H1 (cell line): ENCODE measurements at regions not wholly inside any gene's neighbourhood (a gene's known extent, or its start where the extent isn't known, plus 50 kb on each side); places are given as distances from the start of the nearest gene placed in this dataset.
A peak's percentile ranks its signal among the peaks of the same experiment; 100 is the strongest.

ENCODE experiments used
- CTCF ChIA-PET: fragments of 300-600 bp; sonication (Branson Sonifier 250); formaldehyde crosslinking; loops from one replicate; lab custom pipeline; 2021; ENCODE audit not compliant: partially characterized antibody; lab: Charles Lee
- POLR2A ChIA-PET: fragments of 300-600 bp; sonication (Branson Sonifier 250); formaldehyde crosslinking; loops from one replicate; lab custom pipeline; 2021; ENCODE audit warnings: inconsistent platforms; ENCODE audit not compliant: partially characterized antibody; lab: Charles Lee
- DNase-seq, 2 experiments: peaks; one replicate each; pipeline versions ENCODE4 v3.0.0 to v3.0.0-alpha.2; 2010 to 2022; ENCODE audit warnings: low spot score in 2 of 2, low read depth in 1 of 2, mixed read lengths in 1 of 2
- FAIRE-seq: peaks from 2 replicates; lab custom pipeline; 2011; peaks lifted over from hg19 to GRCh38; lab: Jason Lieb, UNC
- H2AFZ ChIP-seq: 2 replicates; pipeline ENCODE4 v1.8.1; 2012; ENCODE audit warnings: low read length, inconsistent platforms
- H2AK5ac ChIP-seq: 2 replicates; pipeline ENCODE4 v1.6.1; 2013; ENCODE audit warnings: low read depth, low read length
- H2BK120ac ChIP-seq: replicated peaks from 2 replicates; pipeline ENCODE3; 2013; ENCODE audit warnings: low read depth, low read length, inconsistent platforms
- H2BK12ac ChIP-seq: 2 replicates; pipeline ENCODE4 v1.6.1; 2013; ENCODE audit warnings: low read depth, low read length
- H2BK15ac ChIP-seq: 2 replicates; pipeline ENCODE4 v1.6.1; 2013; ENCODE audit warnings: low read length
- H2BK20ac ChIP-seq: 2 replicates; pipeline ENCODE4 v1.6.1; 2013; ENCODE audit warnings: low read length
- H2BK5ac ChIP-seq: 2 replicates; pipeline ENCODE4 v1.6.1; 2013; ENCODE audit warnings: low read depth, low read length
- H3K14ac ChIP-seq: 2 replicates; pipeline ENCODE4 v1.6.1; 2013; ENCODE audit warnings: inconsistent platforms; ENCODE audit not compliant: insufficient read length
- H3K18ac ChIP-seq: 2 replicates; pipeline ENCODE4 v1.6.1; 2013; ENCODE audit warnings: low read length; ENCODE audit errors: extremely low read depth
- H3K23ac ChIP-seq: 2 replicates; pipeline ENCODE4 v1.6.1; 2013; ENCODE audit warnings: inconsistent platforms; ENCODE audit not compliant: insufficient read length
- H3K23me2 ChIP-seq: 2 replicates; pipeline ENCODE4 v1.6.1; 2013; ENCODE audit warnings: low read depth, low read length
- H3K27ac ChIP-seq: 2 replicates; pipeline ENCODE4 v1.6.1; 2011; ENCODE audit warnings: low read depth, low read length, inconsistent platforms
- H3K27me3 ChIP-seq, 4 experiments: replicated peaks in 1 of 4; 1 replicate in 1 of 4; 2 replicates in 3 of 4; pipeline versions ENCODE4 v1.6.1 to v1.8.1; 2011 to 2013; ENCODE audit warnings: low read length in 3 of 4, mild to moderate bottlenecking in 3 of 4, inconsistent platforms in 2 of 4, mixed read lengths in 2 of 4, moderate library complexity in 1 of 4; ENCODE audit not compliant: control insufficient read depth in 3 of 4, insufficient read depth in 3 of 4; ENCODE audit errors: extremely low read depth in 1 of 4
- H3K36me3 ChIP-seq, 4 experiments: 2 replicates each; pipeline versions ENCODE4 v1.6.1 to v1.8.1; 2011 to 2013; ENCODE audit warnings: mild to moderate bottlenecking in 4 of 4, low read length in 3 of 4, moderate library complexity in 2 of 4, control low read depth in 1 of 4, inconsistent platforms in 1 of 4; ENCODE audit not compliant: insufficient read depth in 4 of 4, control insufficient read depth in 2 of 4
- H3K4ac ChIP-seq: replicated peaks from 2 replicates; pipeline ENCODE3; 2013; ENCODE audit warnings: low read length, low read depth, mixed read lengths, inconsistent platforms; ENCODE audit not compliant: insufficient read length
- H3K4me1 ChIP-seq, 4 experiments: replicated peaks in 1 of 4; 1 replicate in 1 of 4; 2 replicates in 3 of 4; pipeline versions ENCODE4 v1.6.1 to v1.8.1; 2011 to 2013; ENCODE audit warnings: low read length in 3 of 4, inconsistent platforms in 2 of 4, mixed read lengths in 1 of 4; ENCODE audit not compliant: insufficient read depth in 4 of 4, control insufficient read depth in 3 of 4
- H3K4me2 ChIP-seq, 2 experiments: 2 replicates each; pipeline versions ENCODE4 v1.6.1 to v1.8.1; 2011 to 2013; ENCODE audit warnings: low read depth in 2 of 2, low read length in 2 of 2, control low read depth in 1 of 2, inconsistent platforms in 1 of 2, mild to moderate bottlenecking in 1 of 2; ENCODE audit not compliant: insufficient read depth in 1 of 2
- H3K4me3 ChIP-seq, 4 experiments: fragments of 200-600, 300-600 bp in 1 of 4; sonication (generic), shearing (Covaris generic), sonication (Bioruptor Twin) in 1 of 4; 2 replicates each; pipeline versions ENCODE4 v1.5.1 to v1.8.1; 2011 to 2016; ENCODE audit warnings: low read length in 4 of 4, low read depth in 3 of 4, control low read depth in 2 of 4, inconsistent platforms in 2 of 4, mild to moderate bottlenecking in 2 of 4, mixed read lengths in 1 of 4, moderate library complexity in 1 of 4; ENCODE audit not compliant: insufficient read depth in 2 of 4; ENCODE audit errors: extremely low read depth in 1 of 4
- H3K56ac ChIP-seq: replicated peaks from 2 replicates; pipeline ENCODE3; 2013; ENCODE audit warnings: low read depth, mild to moderate bottlenecking, mixed read lengths, low read length, inconsistent platforms; ENCODE audit not compliant: insufficient read length
- H3K79me1 ChIP-seq: 2 replicates; pipeline ENCODE4 v1.6.1; 2013; ENCODE audit warnings: low read depth, low read length, control low read depth
- H3K79me2 ChIP-seq, 2 experiments: 2 replicates each; pipeline versions ENCODE4 v1.6.1 to v1.8.1; 2012 to 2013; ENCODE audit warnings: low read length in 2 of 2, mild to moderate bottlenecking in 2 of 2, inconsistent platforms in 1 of 2; ENCODE audit not compliant: insufficient read depth in 2 of 2, control insufficient read depth in 1 of 2
- H3K9ac ChIP-seq, 4 experiments: replicated peaks in 1 of 4; 1 replicate in 1 of 4; 2 replicates in 3 of 4; pipeline versions ENCODE4 v1.6.1 to v1.8.1; 2011 to 2013; ENCODE audit warnings: low read depth in 3 of 4, low read length in 3 of 4, control low read depth in 2 of 4, mild to moderate bottlenecking in 2 of 4, moderate library complexity in 2 of 4, inconsistent platforms in 1 of 4; ENCODE audit errors: extremely low read depth in 1 of 4
- H3K9me3 ChIP-seq, 2 experiments: 2 replicates each; pipeline versions ENCODE4 v1.6.1 to v1.8.1; 2012 to 2013; ENCODE audit warnings: mild to moderate bottlenecking in 2 of 2, moderate library complexity in 2 of 2, control low read depth in 1 of 2, inconsistent platforms in 1 of 2, low read depth in 1 of 2, low read length in 1 of 2, mixed read lengths in 1 of 2; ENCODE audit not compliant: insufficient read depth in 2 of 2
- H4K20me1 ChIP-seq, 2 experiments: replicated peaks in 1 of 2; 2 replicates each; pipeline versions ENCODE3 to v1.8.1; 2011 to 2013; ENCODE audit warnings: inconsistent platforms in 2 of 2, low read length in 2 of 2, mild to moderate bottlenecking in 1 of 2; ENCODE audit not compliant: insufficient read depth in 2 of 2, control insufficient read depth in 1 of 2
- H4K5ac ChIP-seq: 2 replicates; pipeline ENCODE4 v1.6.1; 2013; ENCODE audit warnings: low read length, low read depth, mixed read lengths, inconsistent platforms; ENCODE audit not compliant: insufficient read length
- H4K8ac ChIP-seq: 2 replicates; pipeline ENCODE4 v1.8.0; 2013; ENCODE audit warnings: mild to moderate bottlenecking, moderate library complexity, low read length, inconsistent platforms; ENCODE audit not compliant: insufficient read depth; ENCODE audit errors: extremely low read depth
- H4K91ac ChIP-seq: replicated peaks from 2 replicates; pipeline ENCODE3; 2013; ENCODE audit warnings: low read length, mixed read lengths, inconsistent platforms; ENCODE audit not compliant: insufficient read length
- RNF2 ChIP-seq: fragments of 200-900, 300-1000 bp; sonication (generic); IDR thresholded peaks from 2 replicates; pipeline ENCODE4 v1.7.1; 2016; ENCODE audit warnings: borderline replicate concordance, low read depth, mild to moderate bottlenecking, antibody characterized with exemption, low read length; ENCODE audit not compliant: poor library complexity, severe bottlenecking; ENCODE audit errors: missing control alignments
- WGBS, 2 experiments: shearing (Covaris generic) in 1 of 2; methylation state at CpG; one replicate each; pipeline versions ENCODE4 v1.1.6 to v1.1.7; 2013 to 2015; ENCODE audit warnings: low lambda C conversion rate in 2 of 2, mixed read lengths in 2 of 2, inconsistent platforms in 1 of 2, low coverage in 1 of 2, missing lambda C conversion rate in 1 of 2; ENCODE audit not compliant: insufficient replicate concordance in 2 of 2, insufficient coverage in 1 of 2, insufficient read length in 1 of 2; ENCODE audit errors: extremely low coverage in 1 of 2, missing lambda C conversion rate in 1 of 2; 5-methylcytosine and 5-hydroxymethylcytosine counted together

- CTCF ChIA-PET: interaction anchor here (1.1 to 3.4 kb wide), 8 partner anchors 9 to 149 kb away, joined by 3 to 18 read pairs (median 6); no protein-coding TSS in a partner anchor
- WGBS, 2 experiments: 86% methylated on average over 9 of the region's 9 CpGs; no CpG with 5 or more reads in 1 of the 2 experiments
Observed at GRCh38 chr11:76271068-76271467, 64.8 kb upstream of the WNT11 start.

More at GRCh38 chr11:76271068-76271467, 64.8 kb upstream of the WNT11 start:
- no peak overlapping the region for H3K27ac ChIP-seq
- no peak overlapping the region for H2BK5ac ChIP-seq
- H3K79me2 ChIP-seq: no peaks in the 10 kb centered on the region
- H3K27me3 ChIP-seq: no peaks in the 10 kb centered on the region; a peak in 1 of 7 replicates
- no peak overlapping the region for H3K18ac ChIP-seq
- no peak for FAIRE-seq
- H4K20me1 ChIP-seq: no peaks in the 10 kb centered on the region
- no peak overlapping the region for H3K14ac ChIP-seq
- H2BK20ac ChIP-seq: no peak overlapping the region
- no peaks in the 10 kb centered on the region for H3K79me1 ChIP-seq
- DNase-seq: no peak
- H4K5ac ChIP-seq: no peak overlapping the region
- no peak overlapping the region for H3K9ac ChIP-seq
- H3K4me3 ChIP-seq: no peak overlapping the region
- no peaks in the 10 kb centered on the region for H3K36me3 ChIP-seq
- H3K4ac ChIP-seq: no peak overlapping the region
- H4K8ac ChIP-seq: peak overlapping the region; percentile 43; the same call in 1 of the 2 replicates
- peaks cover 0 to 6% of the 10 kb centered on the region in 2 experiments; a peak in 2 of 4 replicates for H3K9me3 ChIP-seq
- H3K4me1 ChIP-seq: no peaks in the 10 kb centered on the region
- no peak overlapping the region for H2BK120ac ChIP-seq
- POLR2A ChIA-PET: no interaction called here
- H2BK12ac ChIP-seq: no peak overlapping the region
- no peak overlapping the region for H2AK5ac ChIP-seq
- no peak overlapping the region for H4K91ac ChIP-seq
- no peak overlapping the region for H3K56ac ChIP-seq
- H2AFZ ChIP-seq: no peak overlapping the region
- TF ChIP-seq RNF2: no peak
- no peak overlapping the region for H3K4me2 ChIP-seq
- H3K23ac ChIP-seq: no peak overlapping the region
- H3K23me2 ChIP-seq: peaks cover 6% of the 10 kb centered on the region; the same call in 1 of the 2 replicates
- H2BK15ac ChIP-seq: no peak overlapping the region
